HEK293 (cell line): ENCODE measurements at regions not wholly inside any gene's neighbourhood (a gene's known extent, or its start where the extent isn't known, plus 50 kb on each side); places are given as distances from the start of the nearest gene placed in this dataset.

ENCODE experiments used
- CTCF ChIA-PET: fragments of 350-600 bp; formaldehyde crosslinking; extraction: SDS; loops from one replicate; lab custom pipeline; 2021; ENCODE audit warnings: antibody characterized with exemption; lab: Yijun Ruan, JAX
- POLR2A ChIA-PET: fragments of 300-600 bp; formaldehyde crosslinking; extraction: SDS; loops from one replicate; lab custom pipeline; 2020; ENCODE audit warnings: antibody characterized with exemption, inconsistent platforms; lab: Yijun Ruan, JAX
- H3K27ac ChIP-seq: fragments of 200-500 bp; sonication (Bioruptor generic); 2 replicates; pipeline ENCODE4 v1.5.1; 2014; ENCODE audit warnings: low read depth, low read length, control low read depth, inconsistent platforms; ENCODE audit errors: extremely low read depth
- H3K36me3 ChIP-seq, 2 experiments: fragments of 200-500 bp in 1 of 2; sonication (Bioruptor generic) in 1 of 2; 1 replicate in 1 of 2; 2 replicates in 1 of 2; pipeline ENCODE4 v1.5.1; 2014 to 2017; ENCODE audit warnings: inconsistent platforms in 2 of 2, low read length in 2 of 2; ENCODE audit not compliant: control insufficient read depth in 2 of 2, insufficient read depth in 1 of 2
- H3K4me1 ChIP-seq: fragments of 200-500 bp; sonication (Bioruptor generic); 2 replicates; pipeline ENCODE4 v1.5.1; 2014; ENCODE audit warnings: mild to moderate bottlenecking, low read length, inconsistent platforms; ENCODE audit not compliant: control insufficient read depth, insufficient read depth
- H3K4me3 ChIP-seq: 2 replicates; pipeline ENCODE4 v1.5.1; 2011; ENCODE audit warnings: low read depth, mild to moderate bottlenecking, control low read depth, low read length, moderate library complexity
- H3K9me3 ChIP-seq: fragments of 200-500 bp; sonication (Bioruptor generic); 2 replicates; pipeline ENCODE4 v1.5.1; 2014; ENCODE audit warnings: low read depth, low read length, inconsistent platforms; ENCODE audit not compliant: control insufficient read depth, insufficient read depth
- PRDM4 ChIP-seq: fragments of 450-650 bp; formaldehyde crosslinking; IDR thresholded peaks from 2 replicates; pipeline ENCODE4 v1.5.1; 2017; ENCODE audit warnings: missing biosample characterization, missing genetic modification characterization
- SCRT2 ChIP-seq: fragments of 450-650 bp; formaldehyde crosslinking; IDR thresholded peaks from 2 replicates; pipeline ENCODE4 v1.5.1; 2016; ENCODE audit warnings: missing biosample characterization, missing genetic modification characterization
- ZBTB48 ChIP-seq: fragments of 450-650 bp; formaldehyde crosslinking; IDR thresholded peaks from 2 replicates; pipeline ENCODE4 v1.5.1; 2016; ENCODE audit warnings: missing biosample characterization, missing genetic modification characterization
- ZBTB49 ChIP-seq: fragments of 450-650 bp; formaldehyde crosslinking; IDR thresholded peaks from 2 replicates; pipeline ENCODE4 v1.5.1; 2016; ENCODE audit warnings: missing biosample characterization, missing genetic modification characterization, low read depth
- ZFHX2 ChIP-seq: fragments of 450-650 bp; formaldehyde crosslinking; conservative IDR thresholded peaks from 2 replicates; pipeline ENCODE4 v1.5.1; 2016; ENCODE audit warnings: missing biosample characterization, missing genetic modification characterization
- ZNF114 ChIP-seq: fragments of 450-650 bp; formaldehyde crosslinking; IDR thresholded peaks from 2 replicates; pipeline ENCODE4 v1.5.0; 2017; ENCODE audit warnings: missing biosample characterization, missing genetic modification characterization
- ZNF174 ChIP-seq: fragments of 450-650 bp; formaldehyde crosslinking; IDR thresholded peaks from 2 replicates; pipeline ENCODE4 v1.5.0; 2017; ENCODE audit warnings: missing biosample characterization, mild to moderate bottlenecking, missing genetic modification characterization
- ZNF416 ChIP-seq: fragments of 450-650 bp; formaldehyde crosslinking; IDR thresholded peaks from 2 replicates; pipeline ENCODE4 v1.5.1; 2016; ENCODE audit warnings: missing biosample characterization, missing genetic modification characterization
- ZNF449 ChIP-seq: fragments of 450-650 bp; formaldehyde crosslinking; IDR thresholded peaks from 2 replicates; pipeline ENCODE4 v1.5.1; 2017; ENCODE audit warnings: missing biosample characterization, mild to moderate bottlenecking, missing genetic modification characterization, moderate library complexity
- ZNF48 ChIP-seq: fragments of 450-650 bp; formaldehyde crosslinking; IDR thresholded peaks from 2 replicates; pipeline ENCODE4 v1.5.1; 2016; ENCODE audit warnings: missing biosample characterization, missing genetic modification characterization
- ZNF488 ChIP-seq: fragments of 450-650 bp; formaldehyde crosslinking; IDR thresholded peaks from 2 replicates; pipeline ENCODE4 v1.5.1; 2016; ENCODE audit warnings: missing biosample characterization, missing genetic modification characterization
- ZNF513 ChIP-seq: fragments of 450-650 bp; IDR thresholded peaks from 2 replicates; pipeline ENCODE4 v1.5.1; 2018; ENCODE audit warnings: missing biosample characterization, missing genetic modification characterization
- ZNF529 ChIP-seq: fragments of 450-650 bp; formaldehyde crosslinking; IDR thresholded peaks from 2 replicates; pipeline ENCODE4 v1.5.1; 2017; ENCODE audit warnings: missing genetic modification characterization, missing biosample characterization; ENCODE audit not compliant: insufficient replicate concordance
- ZNF561 ChIP-seq: fragments of 450-650 bp; IDR thresholded peaks from 2 replicates; pipeline ENCODE4 v1.5.1; 2018; ENCODE audit warnings: missing biosample characterization, missing genetic modification characterization, borderline replicate concordance
- ZNF610 ChIP-seq: fragments of 450-650 bp; formaldehyde crosslinking; IDR thresholded peaks from 2 replicates; pipeline ENCODE4 v1.5.1; 2016; ENCODE audit warnings: missing biosample characterization, missing genetic modification characterization, borderline replicate concordance
- ZNF626 ChIP-seq: fragments of 450-650 bp; sonication (Bioruptor Pico); formaldehyde crosslinking; IDR thresholded peaks from 2 replicates; pipeline ENCODE4 v1.5.1; 2018; ENCODE audit warnings: missing biosample characterization, missing genetic modification characterization, inconsistent platforms
- ZNF654 ChIP-seq: fragments of 450-650 bp; formaldehyde crosslinking; IDR thresholded peaks from 2 replicates; pipeline ENCODE4 v1.5.1; 2016; ENCODE audit warnings: low read depth, missing biosample characterization, missing genetic modification characterization
- ZNF664 ChIP-seq: fragments of 450-650 bp; formaldehyde crosslinking; IDR thresholded peaks from 2 replicates; pipeline ENCODE4 v1.5.1; 2016; ENCODE audit warnings: missing biosample characterization, missing genetic modification characterization

GRCh38 chr3:96428097-96428496, 386.3 kb upstream of the EPHA6 start (continued):
- no peak for TF ChIP-seq ZNF664 (tag by site-specific recombination)
- TF ChIP-seq ZNF488 (tag by site-specific recombination), result no peak
- no peak for TF ChIP-seq ZNF610 (tag by site-specific recombination)
- no peak for TF ChIP-seq ZNF174 (tag by site-specific recombination)

- Histone ChIP-seq H3K4me1 (no peaks in the 10 kb centered on the region), H3K9me3 (no peaks in the 10 kb centered on the region), H3K4me3 (no peak overlapping the region), H3K36me3 (no peaks in the 10 kb centered on the region), H3K27ac (no peak overlapping the region)
- no peak for TF ChIP-seq ZNF529 (tag by site-specific recombination)
- no peak for TF ChIP-seq ZFHX2 (tag by site-specific recombination)
- no peak for TF ChIP-seq ZNF561 (tag by site-specific recombination)
- no peak for TF ChIP-seq ZBTB49 (tag by site-specific recombination)
- TF ChIP-seq ZNF449 (tag by site-specific recombination), result no peak
- TF ChIP-seq SCRT2 (tag by site-specific recombination), result no peak
- TF ChIP-seq ZBTB48 (tag by site-specific recombination), result no peak
- no peak for TF ChIP-seq ZNF513 (tag by site-specific recombination)
- no peak for TF ChIP-seq ZNF654
- no peak for TF ChIP-seq ZNF416 (tag by site-specific recombination)
- TF ChIP-seq ZNF626, result no peak
- no peak for TF ChIP-seq PRDM4 (tag by site-specific recombination)
- TF ChIP-seq ZNF48 (tag by site-specific recombination), result no peak
- no peak for TF ChIP-seq ZNF114 (tag by site-specific recombination)
- CTCF ChIA-PET, result no interaction called here
- POLR2A ChIA-PET, result no interaction called here
Observed at GRCh38 chr3:96430079-96430478, 384.3 kb upstream of the EPHA6 start.
